ENCODE measurements at regions not wholly inside any gene's neighbourhood (a gene's known extent, or its start where the extent isn't known, plus 50 kb on each side); places are given as distances from the start of the nearest gene placed in this dataset.

- no peak overlapping the region for H3K4me3 ChIP-seq (ENCODE audit: low read length)
- TF ChIP-seq ZNF274 (IDR thresholded peaks at IDR 0.05; ENCODE audit: low read depth, low read length): no peak
Observed at GRCh38 chr18:25834061-25834460, 256.4 kb downstream of the SS18 start.

GRCh38 chr18:25832001-25832604, 258.3 kb downstream of the SS18 start:
- TF ChIP-seq ZNF274 (IDR thresholded peaks at IDR 0.05; ENCODE audit: low read depth, low read length): no peak
- no peak overlapping the region for H3K4me3 ChIP-seq (ENCODE audit: low read length)

GRCh38 chr18:25831301-25831701, 259.1 kb downstream of the SS18 start:
- no peak overlapping the region for H3K4me3 ChIP-seq (ENCODE audit: low read length)
- no peak for TF ChIP-seq ZNF274 (IDR thresholded peaks at IDR 0.05; ENCODE audit: low read depth, low read length)

- no peak overlapping the region for H3K4me3 ChIP-seq (ENCODE audit: low read length)
- no peak for TF ChIP-seq ZNF274 (IDR thresholded peaks at IDR 0.05; ENCODE audit: low read depth, low read length)
Observed at GRCh38 chr18:25830787-25831186, 259.6 kb downstream of the SS18 start.

- TF ChIP-seq ZNF274 (IDR thresholded peaks at IDR 0.05; ENCODE audit: low read depth, low read length): no peak
- H3K4me3 ChIP-seq (ENCODE audit: low read length): no peak overlapping the region
Observed at GRCh38 chr18:25827961-25828561, 262.4 kb downstream of the SS18 start.

GRCh38 chr18:25827228-25827627, 263.2 kb downstream of the SS18 start:
- no peak overlapping the region for H3K4me3 ChIP-seq (ENCODE audit: low read length)
- TF ChIP-seq ZNF274 (IDR thresholded peaks at IDR 0.05; ENCODE audit: low read depth, low read length): no peak

- no peak overlapping the region for H3K4me3 ChIP-seq (ENCODE audit: low read length)
- no peak for TF ChIP-seq ZNF274 (IDR thresholded peaks at IDR 0.05; ENCODE audit: low read depth, low read length)
Observed at GRCh38 chr18:25826823-25827222, 263.6 kb downstream of the SS18 start.

- TF ChIP-seq ZNF274 (IDR thresholded peaks at IDR 0.05; ENCODE audit: low read depth, low read length): no peak
- no peak overlapping the region for H3K4me3 ChIP-seq (ENCODE audit: low read length)
Observed at GRCh38 chr18:25825979-25826776, 264.2 kb downstream of the SS18 start.

- H3K4me3 ChIP-seq (ENCODE audit: low read length): no peak overlapping the region
- TF ChIP-seq ZNF274 (IDR thresholded peaks at IDR 0.05; ENCODE audit: low read depth, low read length): no peak
Observed at GRCh38 chr18:25825056-25825455, 265.4 kb downstream of the SS18 start.

- TF ChIP-seq ZNF274 (IDR thresholded peaks at IDR 0.05; ENCODE audit: low read depth, low read length): no peak
- no peak overlapping the region for H3K4me3 ChIP-seq (ENCODE audit: low read length)
Observed at GRCh38 chr18:25819746-25820363, 270.6 kb downstream of the SS18 start.

GRCh38 chr18:25818505-25818904, 271.9 kb downstream of the SS18 start:
- H3K4me3 ChIP-seq (ENCODE audit: low read length): no peak overlapping the region
- TF ChIP-seq ZNF274 (IDR thresholded peaks at IDR 0.05; ENCODE audit: low read depth, low read length): no peak

- no peak for TF ChIP-seq ZNF274 (IDR thresholded peaks at IDR 0.05; ENCODE audit: low read depth, low read length)
- no peak overlapping the region for H3K4me3 ChIP-seq (ENCODE audit: low read length)
Observed at GRCh38 chr18:25817546-25818237, 272.7 kb downstream of the SS18 start.

GRCh38 chr18:25815659-25816058, 274.8 kb downstream of the SS18 start:
- H3K4me3 ChIP-seq (ENCODE audit: low read length): peak overlapping the region; percentile 29; the same call in 1 of the 2 replicates

More at GRCh38 chr18:25815659-25816058, 274.8 kb downstream of the SS18 start:
- TF ChIP-seq ZNF274 (IDR thresholded peaks at IDR 0.05; ENCODE audit: low read depth, low read length): no peak

Measured in GM08714 (cell line).